ENCODE measurements at regions not wholly inside any gene's neighbourhood (a gene's known extent, or its start where the extent isn't known, plus 50 kb on each side); places are given as distances from the start of the nearest gene placed in this dataset.

DNA sequence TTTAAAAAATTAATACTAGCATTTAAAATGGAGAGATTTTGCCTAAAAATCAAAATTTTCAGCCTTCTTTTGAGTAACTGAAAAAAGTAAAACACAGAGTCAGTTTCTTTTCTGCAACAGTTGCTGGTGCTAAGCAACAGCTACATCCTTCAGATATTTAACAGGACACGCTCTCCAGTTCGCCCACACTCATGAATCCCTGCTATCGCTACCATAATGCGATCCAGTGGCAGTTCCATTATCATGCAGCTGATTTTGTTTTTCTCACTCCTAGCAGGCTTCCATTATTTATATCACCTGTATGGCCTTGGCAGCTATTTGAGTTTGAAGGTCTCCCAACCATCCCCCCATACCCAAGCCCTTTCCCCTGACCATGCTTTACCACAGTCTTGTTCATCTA, 93.1 kb upstream of the NCKAP5 start:
- DNase-seq (ENCODE audit: low read depth): no peak
- TF ChIP-seq CTCF (conservative IDR thresholded peaks at IDR 0.05; ENCODE audit: low read depth, low read length): no peak
- H3K4me3 ChIP-seq (ENCODE audit: low read length): no peak overlapping the region

DNA sequence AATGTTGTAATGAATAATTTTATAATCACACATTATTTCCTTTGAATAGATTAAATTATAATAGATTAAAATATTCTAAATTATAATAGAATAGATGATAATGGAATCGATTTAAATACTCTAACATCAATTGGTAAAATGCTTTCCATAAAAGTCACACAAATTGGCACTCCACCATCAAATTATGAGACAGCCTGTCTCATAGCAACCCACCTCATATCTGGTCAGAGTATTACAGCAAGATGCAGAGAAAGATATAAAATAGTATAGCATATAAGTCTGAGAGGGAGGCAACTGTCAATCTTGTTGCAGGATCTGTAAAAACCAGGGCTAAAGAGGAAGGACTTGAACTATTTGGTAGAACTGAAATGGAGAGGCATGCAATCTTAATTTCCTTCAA, 98.4 kb upstream of the NCKAP5 start:
- no peak for DNase-seq (ENCODE audit: low read depth)
- no peak for TF ChIP-seq CTCF (conservative IDR thresholded peaks at IDR 0.05; ENCODE audit: low read depth, low read length)
- H3K4me3 ChIP-seq (ENCODE audit: low read length): no peak overlapping the region

DNA sequence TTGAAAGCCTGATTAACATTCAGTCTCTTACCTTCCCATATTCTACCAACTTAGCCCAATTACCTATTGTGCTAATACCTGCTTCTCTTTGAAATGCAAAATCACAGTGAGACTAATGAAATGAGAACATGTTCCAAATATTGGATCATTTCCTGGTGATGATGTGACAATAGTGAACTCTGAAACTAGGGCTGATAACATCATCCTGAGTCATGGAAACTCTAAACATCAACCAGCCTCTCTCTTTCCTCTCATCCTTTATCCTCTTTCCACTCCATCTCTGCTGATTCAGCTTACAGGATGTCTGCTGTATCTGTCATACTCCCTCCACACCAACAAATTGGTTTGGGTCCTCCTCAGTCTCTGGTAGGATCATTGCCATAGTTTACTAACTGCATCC, 98.8 kb upstream of the NCKAP5 start:
- DNase-seq (ENCODE audit: low read depth): no peak
- TF ChIP-seq CTCF (conservative IDR thresholded peaks at IDR 0.05; ENCODE audit: low read depth, low read length): no peak
- no peak overlapping the region for H3K4me3 ChIP-seq (ENCODE audit: low read length)

GRCh38 chr2:133667968-133668367, 99.7 kb upstream of the NCKAP5 start:
- no peak for TF ChIP-seq CTCF (conservative IDR thresholded peaks at IDR 0.05; ENCODE audit: low read depth, low read length)
- no peak for DNase-seq (ENCODE audit: low read depth)
- no peak overlapping the region for H3K4me3 ChIP-seq (ENCODE audit: low read length)

DNA sequence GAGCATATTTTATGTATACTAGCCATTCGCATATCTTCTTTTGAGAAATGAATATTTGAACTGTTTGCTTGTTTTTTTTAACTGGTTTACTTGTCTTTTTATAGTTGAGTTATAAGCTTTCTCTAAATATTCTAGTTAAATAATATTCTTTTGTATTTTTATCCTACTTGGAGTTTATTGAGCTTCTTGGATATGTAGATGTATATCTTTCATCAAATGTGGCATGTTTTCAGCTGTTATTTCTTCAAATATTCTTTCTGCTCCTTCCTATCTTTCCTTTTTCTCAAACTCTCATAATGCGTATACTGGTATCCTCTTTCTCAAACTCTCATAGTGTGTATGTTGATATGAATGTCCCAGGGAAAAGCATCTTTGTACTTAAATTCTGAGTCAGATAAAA, 100.3 kb upstream of the NCKAP5 start:
- no peak overlapping the region for H3K4me3 ChIP-seq (ENCODE audit: low read length)
- no peak for TF ChIP-seq CTCF (conservative IDR thresholded peaks at IDR 0.05; ENCODE audit: low read depth, low read length)

GRCh38 chr2:133673305-133673905, 105.1 kb upstream of the NCKAP5 start:
- H3K4me3 ChIP-seq (ENCODE audit: low read length): no peak overlapping the region
- TF ChIP-seq CTCF (conservative IDR thresholded peaks at IDR 0.05; ENCODE audit: low read depth, low read length): no peak
- no peak for DNase-seq (ENCODE audit: low read depth)

More for the DNA sequence above, 100.3 kb upstream of the NCKAP5 start:
- no peak for DNase-seq (ENCODE audit: low read depth)

GRCh38 chr2:133674066-133674432, 105.8 kb upstream of the NCKAP5 start:
- no peak for DNase-seq (ENCODE audit: low read depth)
- no peak for TF ChIP-seq CTCF (conservative IDR thresholded peaks at IDR 0.05; ENCODE audit: low read depth, low read length)
- no peak overlapping the region for H3K4me3 ChIP-seq (ENCODE audit: low read length)
